H1 (cell line): ENCODE measurements at regions not wholly inside any gene's neighbourhood (a gene's known extent, or its start where the extent isn't known, plus 50 kb on each side); places are given as distances from the start of the nearest gene placed in this dataset.

Experiments used
- CTCF ChIA-PET: fragments of 300-600 bp; sonication (Branson Sonifier 250); formaldehyde crosslinking; loops from one replicate; lab custom pipeline; 2021; ENCODE audit not compliant: partially characterized antibody; lab: Charles Lee
- POLR2A ChIA-PET: fragments of 300-600 bp; sonication (Branson Sonifier 250); formaldehyde crosslinking; loops from one replicate; lab custom pipeline; 2021; ENCODE audit warnings: inconsistent platforms; ENCODE audit not compliant: partially characterized antibody; lab: Charles Lee
- DNase-seq, 2 experiments: peaks; one replicate each; pipeline versions ENCODE4 v3.0.0 to v3.0.0-alpha.2; 2010 to 2022; ENCODE audit warnings: low spot score in 2 of 2, low read depth in 1 of 2, mixed read lengths in 1 of 2
- FAIRE-seq: peaks from 2 replicates; lab custom pipeline; 2011; peaks lifted over from hg19 to GRCh38; lab: Jason Lieb, UNC
- H2AFZ ChIP-seq: 2 replicates; pipeline ENCODE4 v1.8.1; 2012; ENCODE audit warnings: low read length, inconsistent platforms
- H2AK5ac ChIP-seq: 2 replicates; pipeline ENCODE4 v1.6.1; 2013; ENCODE audit warnings: low read depth, low read length
- H2BK120ac ChIP-seq: replicated peaks from 2 replicates; pipeline ENCODE3; 2013; ENCODE audit warnings: low read depth, low read length, inconsistent platforms
- H2BK12ac ChIP-seq: 2 replicates; pipeline ENCODE4 v1.6.1; 2013; ENCODE audit warnings: low read depth, low read length
- H2BK15ac ChIP-seq: 2 replicates; pipeline ENCODE4 v1.6.1; 2013; ENCODE audit warnings: low read length
- H2BK20ac ChIP-seq: 2 replicates; pipeline ENCODE4 v1.6.1; 2013; ENCODE audit warnings: low read length
- H2BK5ac ChIP-seq: 2 replicates; pipeline ENCODE4 v1.6.1; 2013; ENCODE audit warnings: low read depth, low read length
- H3K14ac ChIP-seq: 2 replicates; pipeline ENCODE4 v1.6.1; 2013; ENCODE audit warnings: inconsistent platforms; ENCODE audit not compliant: insufficient read length
- H3K18ac ChIP-seq: 2 replicates; pipeline ENCODE4 v1.6.1; 2013; ENCODE audit warnings: low read length; ENCODE audit errors: extremely low read depth
- H3K23ac ChIP-seq: 2 replicates; pipeline ENCODE4 v1.6.1; 2013; ENCODE audit warnings: inconsistent platforms; ENCODE audit not compliant: insufficient read length
- H3K23me2 ChIP-seq: 2 replicates; pipeline ENCODE4 v1.6.1; 2013; ENCODE audit warnings: low read depth, low read length
- H3K27ac ChIP-seq: 2 replicates; pipeline ENCODE4 v1.6.1; 2011; ENCODE audit warnings: low read depth, low read length, inconsistent platforms
- H3K27me3 ChIP-seq, 4 experiments: replicated peaks in 1 of 4; 1 replicate in 1 of 4; 2 replicates in 3 of 4; pipeline versions ENCODE4 v1.6.1 to v1.8.1; 2011 to 2013; ENCODE audit warnings: low read length in 3 of 4, mild to moderate bottlenecking in 3 of 4, inconsistent platforms in 2 of 4, mixed read lengths in 2 of 4, moderate library complexity in 1 of 4; ENCODE audit not compliant: control insufficient read depth in 3 of 4, insufficient read depth in 3 of 4; ENCODE audit errors: extremely low read depth in 1 of 4
- H3K36me3 ChIP-seq, 4 experiments: 2 replicates each; pipeline versions ENCODE4 v1.6.1 to v1.8.1; 2011 to 2013; ENCODE audit warnings: mild to moderate bottlenecking in 4 of 4, low read length in 3 of 4, moderate library complexity in 2 of 4, control low read depth in 1 of 4, inconsistent platforms in 1 of 4; ENCODE audit not compliant: insufficient read depth in 4 of 4, control insufficient read depth in 2 of 4
- H3K4ac ChIP-seq: replicated peaks from 2 replicates; pipeline ENCODE3; 2013; ENCODE audit warnings: low read length, low read depth, mixed read lengths, inconsistent platforms; ENCODE audit not compliant: insufficient read length
- H3K4me1 ChIP-seq, 4 experiments: replicated peaks in 1 of 4; 1 replicate in 1 of 4; 2 replicates in 3 of 4; pipeline versions ENCODE4 v1.6.1 to v1.8.1; 2011 to 2013; ENCODE audit warnings: low read length in 3 of 4, inconsistent platforms in 2 of 4, mixed read lengths in 1 of 4; ENCODE audit not compliant: insufficient read depth in 4 of 4, control insufficient read depth in 3 of 4
- H3K4me2 ChIP-seq, 2 experiments: 2 replicates each; pipeline versions ENCODE4 v1.6.1 to v1.8.1; 2011 to 2013; ENCODE audit warnings: low read depth in 2 of 2, low read length in 2 of 2, control low read depth in 1 of 2, inconsistent platforms in 1 of 2, mild to moderate bottlenecking in 1 of 2; ENCODE audit not compliant: insufficient read depth in 1 of 2
- H3K4me3 ChIP-seq, 4 experiments: fragments of 200-600, 300-600 bp in 1 of 4; sonication (generic), shearing (Covaris generic), sonication (Bioruptor Twin) in 1 of 4; 2 replicates each; pipeline versions ENCODE4 v1.5.1 to v1.8.1; 2011 to 2016; ENCODE audit warnings: low read length in 4 of 4, low read depth in 3 of 4, control low read depth in 2 of 4, inconsistent platforms in 2 of 4, mild to moderate bottlenecking in 2 of 4, mixed read lengths in 1 of 4, moderate library complexity in 1 of 4; ENCODE audit not compliant: insufficient read depth in 2 of 4; ENCODE audit errors: extremely low read depth in 1 of 4
- H3K56ac ChIP-seq: replicated peaks from 2 replicates; pipeline ENCODE3; 2013; ENCODE audit warnings: low read depth, mild to moderate bottlenecking, mixed read lengths, low read length, inconsistent platforms; ENCODE audit not compliant: insufficient read length
- H3K79me1 ChIP-seq: 2 replicates; pipeline ENCODE4 v1.6.1; 2013; ENCODE audit warnings: low read depth, low read length, control low read depth
- H3K79me2 ChIP-seq, 2 experiments: 2 replicates each; pipeline versions ENCODE4 v1.6.1 to v1.8.1; 2012 to 2013; ENCODE audit warnings: low read length in 2 of 2, mild to moderate bottlenecking in 2 of 2, inconsistent platforms in 1 of 2; ENCODE audit not compliant: insufficient read depth in 2 of 2, control insufficient read depth in 1 of 2
- H3K9ac ChIP-seq, 4 experiments: replicated peaks in 1 of 4; 1 replicate in 1 of 4; 2 replicates in 3 of 4; pipeline versions ENCODE4 v1.6.1 to v1.8.1; 2011 to 2013; ENCODE audit warnings: low read depth in 3 of 4, low read length in 3 of 4, control low read depth in 2 of 4, mild to moderate bottlenecking in 2 of 4, moderate library complexity in 2 of 4, inconsistent platforms in 1 of 4; ENCODE audit errors: extremely low read depth in 1 of 4
- H3K9me3 ChIP-seq, 2 experiments: 2 replicates each; pipeline versions ENCODE4 v1.6.1 to v1.8.1; 2012 to 2013; ENCODE audit warnings: mild to moderate bottlenecking in 2 of 2, moderate library complexity in 2 of 2, control low read depth in 1 of 2, inconsistent platforms in 1 of 2, low read depth in 1 of 2, low read length in 1 of 2, mixed read lengths in 1 of 2; ENCODE audit not compliant: insufficient read depth in 2 of 2
- H4K20me1 ChIP-seq, 2 experiments: replicated peaks in 1 of 2; 2 replicates each; pipeline versions ENCODE3 to v1.8.1; 2011 to 2013; ENCODE audit warnings: inconsistent platforms in 2 of 2, low read length in 2 of 2, mild to moderate bottlenecking in 1 of 2; ENCODE audit not compliant: insufficient read depth in 2 of 2, control insufficient read depth in 1 of 2
- H4K5ac ChIP-seq: 2 replicates; pipeline ENCODE4 v1.6.1; 2013; ENCODE audit warnings: low read length, low read depth, mixed read lengths, inconsistent platforms; ENCODE audit not compliant: insufficient read length
- H4K8ac ChIP-seq: 2 replicates; pipeline ENCODE4 v1.8.0; 2013; ENCODE audit warnings: mild to moderate bottlenecking, moderate library complexity, low read length, inconsistent platforms; ENCODE audit not compliant: insufficient read depth; ENCODE audit errors: extremely low read depth
- H4K91ac ChIP-seq: replicated peaks from 2 replicates; pipeline ENCODE3; 2013; ENCODE audit warnings: low read length, mixed read lengths, inconsistent platforms; ENCODE audit not compliant: insufficient read length
- ATF2 ChIP-seq: IDR thresholded peaks from 2 replicates; pipeline ENCODE4 v1.6.1; 2012; ENCODE audit warnings: low read length, inconsistent platforms
- CREB1 ChIP-seq: IDR thresholded peaks from 2 replicates; pipeline ENCODE4 v1.6.1; 2012; ENCODE audit warnings: inconsistent platforms
- CTCF ChIP-seq, 3 experiments: IDR thresholded peaks; 1 replicate in 2 of 3; 2 replicates in 1 of 3; pipeline versions ENCODE4 v1.5.1 to v1.6.1; 2011; ENCODE audit warnings: low read length in 3 of 3, mild to moderate bottlenecking in 3 of 3, inconsistent platforms in 2 of 3, low read depth in 1 of 3, moderate library complexity in 1 of 3; ENCODE audit not compliant: insufficient read depth in 1 of 3; ENCODE audit errors: control extremely low read depth in 1 of 3
- JUND ChIP-seq: IDR thresholded peaks from 2 replicates; pipeline ENCODE4 v1.6.1; 2011; ENCODE audit warnings: mild to moderate bottlenecking, improper control_type of control experiment, low read length
- KDM4A ChIP-seq: IDR thresholded peaks from one replicate; pipeline ENCODE4 v1.7.1; 2012; ENCODE audit warnings: low read depth, mild to moderate bottlenecking, moderate library complexity, low read length, inconsistent platforms; ENCODE audit not compliant: severe bottlenecking
- KDM5A ChIP-seq: fragments of 200-600 bp; IDR thresholded peaks from 2 replicates; pipeline ENCODE4 v1.7.1; 2012; ENCODE audit warnings: mild to moderate bottlenecking, low read length, inconsistent platforms, mixed read lengths
- NANOG ChIP-seq: IDR thresholded peaks from 2 replicates; pipeline ENCODE4 v1.6.1; 2011; ENCODE audit warnings: low read length, low read depth, mild to moderate bottlenecking, inconsistent platforms; ENCODE audit not compliant: insufficient read depth, poor library complexity, severe bottlenecking
- SAP30 ChIP-seq: fragments of 300-600 bp; sonication (generic); IDR thresholded peaks from 2 replicates; pipeline ENCODE4 v1.7.1; 2012; ENCODE audit warnings: low read length, moderate library complexity, mild to moderate bottlenecking, inconsistent platforms; ENCODE audit not compliant: insufficient read depth, insufficient replicate concordance
- TCF12 ChIP-seq: IDR thresholded peaks from 2 replicates; pipeline ENCODE4 v1.6.1; 2011; ENCODE audit warnings: low read depth, mild to moderate bottlenecking, low read length
- TEAD4 ChIP-seq: IDR thresholded peaks from 2 replicates; pipeline ENCODE4 v1.6.1; 2012; ENCODE audit warnings: low read depth, low read length, inconsistent platforms, mixed read lengths
- YY1 ChIP-seq: IDR thresholded peaks from 2 replicates; pipeline ENCODE4 v1.6.1; 2011; ENCODE audit warnings: low read depth, mild to moderate bottlenecking, low read length
- WGBS, 2 experiments: shearing (Covaris generic) in 1 of 2; methylation state at CpG; one replicate each; pipeline versions ENCODE4 v1.1.6 to v1.1.7; 2013 to 2015; ENCODE audit warnings: low lambda C conversion rate in 2 of 2, mixed read lengths in 2 of 2, inconsistent platforms in 1 of 2, low coverage in 1 of 2, missing lambda C conversion rate in 1 of 2; ENCODE audit not compliant: insufficient replicate concordance in 2 of 2, insufficient coverage in 1 of 2, insufficient read length in 1 of 2; ENCODE audit errors: extremely low coverage in 1 of 2, missing lambda C conversion rate in 1 of 2; 5-methylcytosine and 5-hydroxymethylcytosine counted together

GRCh38 chr5:51471630-51472029 is 88.4 kb downstream of the ISL1 start:
- Histone ChIP-seq H2BK15ac (no peak overlapping the region), H3K56ac (no peak overlapping the region), H4K8ac (no peak overlapping the region), H3K27me3 (no peaks in the 10 kb centered on the region), H3K4me1 (no peaks in the 10 kb centered on the region), H3K36me3 (no peaks in the 10 kb centered on the region), H3K4me3 (no peak overlapping the region), H3K23ac (no peak overlapping the region), H4K5ac (no peak overlapping the region), H2AK5ac (no peak overlapping the region), H3K18ac (no peak overlapping the region), H3K14ac (no peak overlapping the region), H3K4me2 (no peak overlapping the region), H3K27ac (no peak overlapping the region), H3K79me1 (no peaks in the 10 kb centered on the region), H2BK5ac (no peak overlapping the region), H3K9me3 (no peaks in the 10 kb centered on the region), H2BK120ac (no peak overlapping the region), H2BK20ac (no peak overlapping the region), H3K23me2 (no peaks in the 10 kb centered on the region), H3K4ac (no peak overlapping the region), H3K9ac (no peak overlapping the region), H2BK12ac (no peak overlapping the region), H2AFZ (no peak overlapping the region), H3K79me2 (no peaks in the 10 kb centered on the region), H4K20me1 (no peaks in the 10 kb centered on the region), H4K91ac (no peak overlapping the region)
- DNase-seq (no peak), FAIRE-seq (no peak)
- 87% methylated on average over 1 of the region's 1 CpG; no CpG with 5 or more reads in 1 of the 2 experiments for WGBS, 2 experiments
- ChIA-PET POLR2A (no interaction called here), CTCF (no interaction called here)
- TF ChIP-seq CTCF (IDR thresholded peaks at IDR 0.05; ENCODE audit: control extremely low read depth in 1 of 3, insufficient read depth in 1 of 3, low read depth in 1 of 3, low read length in 3 of 3) (no peak), CREB1 (no peak), KDM5A (no peak), JUND (no peak), YY1 (no peak), SAP30 (no peak), KDM4A (no peak), TCF12 (no peak), NANOG (no peak), TEAD4 (no peak), ATF2 (no peak)
